COR-L47 (cell line): ENCODE measurements at regions not wholly inside any gene's neighbourhood (a gene's known extent, or its start where the extent isn't known, plus 50 kb on each side); places are given as distances from the start of the nearest gene placed in this dataset.

ENCODE experiments used
- DNase-seq: peaks from one replicate; lab custom pipeline; 2025; lab: John Stamatoyannopoulos, UW

- DNase-seq = no peak
These were observed 271.2 kb upstream of the PRDM1 start for GRCh38 chr6:105814745-105815536.

DNA sequence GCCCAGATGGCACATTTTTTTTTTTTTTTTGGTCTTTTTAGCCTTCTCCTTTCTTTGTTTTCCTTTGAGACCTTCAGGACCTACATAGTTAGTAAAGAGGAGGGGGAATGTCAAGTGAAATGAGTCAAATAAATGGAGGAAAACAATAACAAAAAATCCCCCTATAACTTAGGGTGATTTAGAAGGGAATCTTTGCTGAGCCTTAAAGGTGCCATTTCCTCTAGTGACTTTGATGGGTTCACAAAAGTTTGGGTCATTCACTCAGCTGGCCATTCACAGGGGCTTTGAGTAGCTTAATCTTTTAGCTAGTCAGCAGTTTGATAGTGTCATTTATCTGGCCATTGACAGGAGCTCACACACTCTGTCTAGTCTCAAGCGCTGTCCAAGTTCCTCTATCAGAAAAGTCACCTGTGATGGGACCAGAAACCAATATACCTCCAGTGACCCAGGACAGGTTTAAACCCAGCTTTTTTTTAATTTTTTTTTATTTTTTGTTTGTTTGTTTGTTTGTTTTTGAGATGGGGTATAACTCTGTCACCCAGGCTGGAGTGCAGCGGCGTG lies 275.1 kb upstream of the PRDM1 start:
- DNase-seq = no peak

- DNase-seq = no peak
These were observed 275.8 kb upstream of the PRDM1 start for GRCh38 chr6:105810105-105810921.

DNA sequence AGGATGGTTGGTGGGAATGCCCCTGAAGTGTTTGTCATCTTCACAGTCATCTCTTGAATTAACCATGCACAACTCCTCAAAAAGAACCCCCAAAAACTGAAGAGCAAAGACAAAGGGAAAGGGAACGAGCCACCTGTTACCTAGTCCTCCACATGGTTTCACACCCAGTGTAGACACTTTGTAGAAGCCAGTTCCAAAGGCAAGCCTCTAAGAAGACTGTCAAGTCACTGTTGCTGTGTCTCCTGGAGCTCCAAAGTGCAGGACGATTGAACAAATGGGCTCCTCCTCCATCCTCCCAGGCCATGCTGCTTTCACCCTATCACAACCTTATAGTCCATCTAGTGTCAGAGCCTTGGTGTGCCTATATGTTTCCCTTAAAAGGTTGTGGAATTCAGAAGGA lies 277.6 kb upstream of the PRDM1 start:
- no peak for DNase-seq

DNA sequence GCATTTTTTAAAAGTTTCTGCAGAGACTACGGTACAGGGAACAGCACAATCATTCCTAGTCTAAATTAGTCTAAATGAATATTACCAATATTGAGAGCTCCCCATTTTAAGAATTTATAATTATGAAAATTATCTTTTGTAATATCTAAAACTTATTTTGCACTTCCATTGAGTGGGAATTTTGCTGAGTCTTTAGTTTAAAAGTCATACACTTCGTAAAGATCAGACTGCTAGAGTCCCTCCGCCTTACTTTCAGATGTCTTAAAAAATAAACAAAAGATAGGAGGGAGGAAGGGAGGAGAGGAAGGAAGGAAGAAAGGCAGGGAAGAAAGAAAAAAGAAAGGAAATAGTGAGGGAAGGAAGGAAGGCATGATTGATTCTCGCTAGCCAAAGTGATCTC lies 278.2 kb upstream of the PRDM1 start:
- no peak for DNase-seq

DNA sequence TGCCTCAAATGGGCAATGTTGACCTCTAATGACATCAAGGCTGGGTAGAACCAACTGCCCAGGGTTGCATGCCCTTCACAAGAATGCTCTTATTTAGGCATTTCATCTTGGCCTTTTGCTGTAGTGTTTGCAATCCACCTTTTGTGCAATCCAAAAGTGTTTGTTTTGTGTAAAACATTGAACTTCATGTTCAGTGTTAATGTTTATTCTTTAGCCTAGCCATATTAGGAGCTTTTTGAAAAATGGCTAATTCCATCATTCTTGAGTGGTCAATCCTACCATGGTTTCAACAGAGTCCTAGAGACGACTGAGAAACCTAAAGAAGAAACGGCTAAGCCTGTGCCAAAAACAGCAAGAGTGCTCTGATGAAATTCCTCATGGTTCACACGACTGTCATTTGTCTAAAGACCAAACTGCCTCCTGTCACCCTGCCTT lies 279.6 kb upstream of the PRDM1 start:
- no peak for DNase-seq

DNA sequence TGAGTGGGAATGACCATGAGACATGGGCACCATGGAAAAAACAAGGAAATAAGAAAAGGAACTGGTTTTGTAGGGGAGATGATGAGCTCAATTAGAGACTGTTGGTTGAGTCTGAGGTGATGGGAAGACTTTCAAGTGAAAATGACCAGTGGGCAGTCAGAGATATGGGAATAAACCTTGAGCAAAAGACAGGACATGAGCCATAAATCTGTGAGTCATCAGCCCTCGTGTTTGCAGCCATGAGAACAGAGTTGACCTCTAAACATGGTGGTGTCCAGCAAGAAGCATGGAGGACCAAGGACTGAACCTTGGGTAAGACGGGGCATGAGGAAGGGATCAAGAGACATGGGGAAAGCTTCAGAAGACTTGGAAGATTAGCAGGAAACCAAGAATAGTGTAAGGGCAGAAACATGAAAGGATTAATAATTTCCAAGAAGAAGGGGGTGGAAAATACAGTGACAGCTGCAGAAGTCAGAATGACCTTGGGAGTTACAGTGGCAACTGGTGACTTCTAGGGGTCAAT lies 280.6 kb upstream of the PRDM1 start:
- DNase-seq = no peak

- DNase-seq = no peak
These were observed 281.7 kb upstream of the PRDM1 start for GRCh38 chr6:105804424-105804823.

- DNase-seq = no peak
These were observed 282.1 kb upstream of the PRDM1 start for GRCh38 chr6:105804000-105804399.

DNA sequence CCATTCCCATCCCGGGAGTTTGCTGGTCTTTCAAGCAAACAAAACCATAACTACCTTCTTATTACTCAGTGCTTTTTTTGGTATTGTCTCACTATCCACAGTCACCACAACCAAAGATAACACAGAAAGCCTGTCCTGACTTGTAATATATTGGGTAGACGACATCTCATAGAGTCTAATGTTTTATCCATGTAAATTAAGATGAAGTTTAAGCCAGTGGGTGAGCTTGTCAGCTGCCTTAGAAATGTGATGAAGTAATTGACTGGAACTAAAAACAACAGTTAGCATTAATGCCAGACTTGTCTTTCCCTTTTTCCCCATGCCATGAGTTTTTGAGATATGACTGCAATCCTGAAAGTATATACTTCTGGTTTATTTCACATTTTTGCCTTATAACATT lies 282.7 kb upstream of the PRDM1 start:
- no peak for DNase-seq

DNA sequence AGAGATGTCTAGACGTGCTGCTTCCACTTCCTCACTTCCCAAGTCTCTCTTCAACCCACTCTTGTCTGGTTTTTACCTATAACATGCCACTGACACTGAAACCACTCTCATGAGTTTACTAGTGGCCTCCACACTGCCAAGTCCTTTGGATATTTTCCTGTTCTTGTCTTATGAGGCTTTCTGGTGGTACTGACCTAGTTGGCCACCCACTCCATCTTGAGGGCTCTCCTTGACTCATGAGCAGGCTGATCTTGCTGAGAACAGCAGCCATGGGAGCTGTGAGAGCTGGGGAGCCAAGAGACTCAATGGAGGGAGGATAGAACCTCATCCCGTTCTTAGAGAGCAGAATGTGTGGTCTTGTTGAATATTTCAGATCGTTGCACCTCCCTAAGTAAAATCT lies 283.4 kb upstream of the PRDM1 start:
- no peak for DNase-seq

- DNase-seq = no peak
These were observed 285.3 kb upstream of the PRDM1 start for GRCh38 chr6:105800871-105801270.

DNA sequence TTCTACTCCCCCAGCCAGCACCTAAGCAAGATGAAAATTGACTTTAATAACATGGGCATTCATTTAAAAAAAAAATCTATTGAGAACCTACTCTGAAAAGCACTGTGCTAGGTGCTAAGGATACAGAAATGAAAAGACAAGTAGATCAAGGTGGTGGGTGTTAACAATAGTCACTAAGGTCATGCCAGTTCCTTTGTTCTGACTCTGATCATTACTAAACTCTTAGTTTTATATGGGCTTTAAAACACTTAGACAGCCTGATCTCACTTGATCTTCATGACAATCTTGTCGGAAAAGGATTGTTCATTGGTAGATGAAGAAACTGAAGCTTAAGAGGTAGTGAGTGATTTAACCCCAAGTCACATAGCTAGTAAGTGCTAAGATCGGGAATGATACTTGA lies 285.7 kb upstream of the PRDM1 start:
- no peak for DNase-seq

DNA sequence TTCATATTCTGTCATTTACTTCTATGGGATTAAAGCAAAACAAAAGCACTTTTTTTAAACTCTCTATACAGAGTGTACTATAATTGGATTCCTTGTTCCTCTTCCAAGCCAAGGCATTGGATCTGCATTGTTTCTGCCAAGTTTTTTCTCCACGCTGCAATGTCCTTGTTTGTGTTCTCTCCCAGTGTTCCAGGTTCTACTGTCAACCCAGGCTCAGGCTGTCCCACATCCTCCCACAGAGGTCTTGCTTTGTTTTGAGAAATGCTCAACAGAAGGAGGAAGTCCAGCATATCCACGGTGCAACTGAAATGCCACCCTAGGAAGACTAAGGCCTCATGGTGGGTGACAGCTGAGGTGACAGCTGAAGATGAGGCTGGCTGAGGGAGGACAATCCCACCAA lies 287.1 kb upstream of the PRDM1 start:
- no peak for DNase-seq

- no peak for DNase-seq
These were observed 288.1 kb upstream of the PRDM1 start for GRCh38 chr6:105797983-105798453.

GRCh38 chr6:105797286-105797979 lies 288.7 kb upstream of the PRDM1 start:
- no peak for DNase-seq

DNA sequence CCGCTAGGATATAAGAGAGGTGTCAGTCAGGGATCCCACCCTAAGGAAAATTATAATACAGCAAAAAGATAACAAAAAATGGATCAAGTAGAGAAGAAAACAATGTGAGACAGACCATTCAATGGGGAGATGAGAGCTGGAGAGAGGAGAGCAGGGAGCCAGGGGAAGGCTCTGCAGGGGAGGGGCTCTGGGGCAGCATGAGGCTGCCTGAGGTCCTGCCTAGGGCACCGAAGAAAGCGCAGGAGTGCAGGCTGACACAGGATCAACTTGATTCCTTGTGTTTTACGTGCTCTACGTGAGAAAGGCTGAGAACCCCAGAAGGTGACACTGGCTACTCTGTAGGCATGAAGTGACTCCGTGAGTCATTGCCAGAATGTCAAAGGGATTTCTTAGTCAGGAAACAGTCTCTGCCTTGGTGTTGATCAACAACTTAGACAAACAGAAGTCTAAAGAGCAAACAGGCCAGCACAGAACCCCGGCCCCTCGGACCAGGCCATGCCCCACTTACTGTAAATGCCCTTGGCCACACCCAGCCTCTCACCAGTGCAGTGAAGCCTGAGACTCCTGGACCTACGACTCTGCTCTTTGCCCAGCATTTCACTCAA lies 290.1 kb upstream of the PRDM1 start:
- no peak for DNase-seq

DNA sequence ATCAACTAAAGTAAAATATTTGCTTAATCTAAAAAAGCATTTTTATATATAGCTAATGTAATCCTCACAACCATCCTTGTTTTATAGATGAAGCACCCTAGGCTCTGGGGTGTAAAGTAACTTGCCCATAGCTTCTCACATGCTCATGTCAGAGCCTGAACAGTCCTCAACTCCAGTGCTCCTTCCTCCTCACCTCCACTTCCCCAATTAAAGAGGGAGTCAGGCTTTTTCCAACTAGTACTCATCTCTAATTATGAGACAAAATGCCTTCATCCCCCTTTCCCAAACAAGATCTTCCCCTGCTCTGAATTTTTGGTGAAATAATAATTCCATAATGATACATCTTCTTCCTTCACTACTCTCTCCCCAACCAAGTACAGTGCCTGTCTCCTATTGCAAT lies 290.8 kb upstream of the PRDM1 start:
- no peak for DNase-seq

GRCh38 chr6:105794870-105795269 lies 291.3 kb upstream of the PRDM1 start:
- DNase-seq = no peak

GRCh38 chr6:105794239-105794638 lies 291.9 kb upstream of the PRDM1 start:
- no peak for DNase-seq

DNA sequence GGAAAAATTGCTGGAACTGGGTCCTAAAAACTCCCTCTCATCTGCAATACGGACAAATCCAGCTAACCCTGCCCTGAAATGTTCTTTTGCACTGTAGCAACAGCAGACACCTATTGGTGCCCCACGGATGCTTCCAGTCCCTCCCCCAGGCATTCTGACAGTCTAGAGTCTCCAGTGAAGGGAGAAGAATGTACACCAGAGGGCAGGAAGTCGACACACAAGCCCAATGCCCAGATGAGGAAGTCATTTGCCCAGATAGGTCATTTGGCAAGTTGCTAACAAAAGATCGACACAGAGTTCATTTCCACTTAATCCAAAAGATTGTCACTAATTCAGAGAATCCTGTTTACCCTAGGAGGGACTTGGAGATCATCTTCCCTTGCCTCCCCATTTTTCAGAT lies 293.0 kb upstream of the PRDM1 start:
- DNase-seq = no peak
